GM21825 (cell line): ENCODE measurements at regions not wholly inside any gene's neighbourhood (a gene's known extent, or its start where the extent isn't known, plus 50 kb on each side); places are given as distances from the start of the nearest gene placed in this dataset.
"Not testable (repeated sequence)": the region's sequence is repeated elsewhere in the genome, so short reads cannot be mapped to it uniquely, and the experiment has no call there.

ENCODE experiments used
- ATAC-seq: cut with Tn5 transposase; IDR thresholded peaks from one replicate; pipeline ENCODE4 v1.9.1; 2021; ENCODE audit warnings: mild to moderate bottlenecking, moderate library complexity; ENCODE audit not compliant: unreplicated experiment

- no peak for ATAC-seq
These were observed 561.9 kb upstream of the ID2 start for GRCh38 chr2:8119782-8120505.

- no peak for ATAC-seq
These were observed 561.4 kb upstream of the ID2 start for GRCh38 chr2:8120506-8120860.

DNA sequence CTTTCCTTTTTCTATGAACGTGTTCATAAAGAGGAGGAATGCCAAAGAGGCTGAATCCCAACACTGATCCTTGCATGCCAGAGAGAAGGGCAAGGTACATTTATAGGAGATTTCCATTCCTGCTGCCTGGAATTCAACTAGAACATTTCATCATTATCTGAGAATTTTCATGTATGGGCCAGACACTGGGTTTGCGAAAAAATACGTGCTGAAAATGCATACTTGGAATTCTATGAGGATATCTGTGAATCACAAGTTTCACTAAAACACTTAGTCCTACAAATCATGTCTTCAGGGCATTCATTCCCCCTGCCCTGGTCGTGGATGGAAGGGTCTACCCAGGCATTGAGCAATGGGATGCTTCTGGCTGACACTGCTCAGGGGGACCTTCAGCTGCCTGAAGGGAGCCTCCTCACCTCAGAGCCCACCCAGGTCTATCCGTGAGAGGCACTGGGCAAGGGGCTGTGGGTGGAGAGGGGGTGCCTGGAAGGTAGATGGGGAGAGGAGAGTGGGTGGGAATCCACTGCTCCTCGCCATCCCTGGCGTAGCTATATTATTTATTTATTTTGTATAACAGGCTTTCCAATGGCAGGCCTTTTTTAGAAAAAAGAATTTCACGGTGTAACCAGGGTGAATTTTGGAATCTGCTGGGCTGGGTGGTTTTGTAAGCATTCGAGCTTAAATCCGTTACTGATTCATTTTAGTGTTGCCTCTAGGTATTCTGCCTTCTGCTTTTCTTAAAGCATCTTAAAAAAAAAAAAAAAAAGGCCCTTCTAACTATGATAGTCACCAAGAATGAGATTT is 560.6 kb upstream of the ID2 start:
- no peak for ATAC-seq

- no peak for ATAC-seq
These were observed 559.9 kb upstream of the ID2 start for GRCh38 chr2:8121826-8122513.

DNA sequence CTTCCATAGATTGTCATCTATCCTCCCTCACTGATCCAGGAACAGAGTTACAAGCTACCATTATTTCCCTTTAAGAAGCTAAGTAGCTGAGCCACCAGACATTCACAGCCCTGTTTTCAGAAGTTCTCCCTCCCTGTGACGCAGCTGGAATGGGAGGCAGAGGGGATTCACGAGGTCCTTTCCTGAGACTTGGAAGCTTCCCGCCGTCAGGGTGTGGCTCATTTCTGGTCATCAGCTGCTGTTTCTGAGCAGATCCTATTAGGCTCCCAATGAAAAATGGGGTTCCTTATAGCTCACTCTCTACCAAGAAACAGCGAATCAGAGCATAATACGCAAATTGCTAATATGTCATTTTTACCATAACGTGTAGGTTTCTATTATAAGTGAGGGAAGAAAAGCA is 559.3 kb upstream of the ID2 start:
- ATAC-seq, result no peak

DNA sequence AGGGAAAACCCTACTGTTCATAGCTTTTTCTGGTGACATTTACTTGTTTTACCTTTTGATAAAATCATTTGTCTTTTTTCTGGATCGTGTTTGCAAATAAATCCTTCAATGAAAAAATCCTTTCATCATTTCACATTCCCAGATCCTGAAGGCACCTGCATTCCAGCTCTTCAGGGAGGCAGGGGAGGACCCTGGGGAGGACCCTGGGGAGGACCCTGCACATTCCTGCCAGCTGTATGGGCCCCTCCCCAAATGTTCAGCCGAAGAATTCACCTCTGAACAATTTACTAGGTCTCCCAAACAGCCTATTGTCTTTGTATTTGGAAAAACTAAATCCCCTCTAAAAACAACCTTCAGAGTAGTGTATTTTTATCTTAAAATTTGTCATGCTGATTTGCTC is 558.4 kb upstream of the ID2 start:
- no peak for ATAC-seq

GRCh38 chr2:8125741-8126711 is 555.8 kb upstream of the ID2 start:
- no peak for ATAC-seq

- ATAC-seq, result no peak
These were observed 555.1 kb upstream of the ID2 start for GRCh38 chr2:8126783-8127182.

DNA sequence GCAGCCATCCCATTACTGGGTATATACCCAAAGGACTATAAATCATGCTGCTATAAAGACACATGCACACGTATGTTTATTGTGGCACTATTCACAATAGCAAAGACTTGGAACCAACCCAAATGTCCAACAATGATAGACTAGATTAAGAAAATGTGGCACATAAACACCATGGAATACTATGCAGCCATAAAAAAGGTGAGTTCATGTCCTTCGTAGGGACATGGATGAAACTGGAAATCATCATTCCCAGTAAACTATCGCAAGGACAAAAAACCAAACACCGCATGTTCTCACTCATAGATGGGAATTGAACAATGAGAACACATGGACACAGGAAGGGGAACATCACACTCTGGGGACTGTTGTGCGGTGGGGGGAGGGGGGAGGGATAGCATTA is 550.4 kb upstream of the ID2 start:
- ATAC-seq, result not testable (repeated sequence)

- ATAC-seq, result no peak
These were observed 549.5 kb upstream of the ID2 start for GRCh38 chr2:8132351-8132831.

DNA sequence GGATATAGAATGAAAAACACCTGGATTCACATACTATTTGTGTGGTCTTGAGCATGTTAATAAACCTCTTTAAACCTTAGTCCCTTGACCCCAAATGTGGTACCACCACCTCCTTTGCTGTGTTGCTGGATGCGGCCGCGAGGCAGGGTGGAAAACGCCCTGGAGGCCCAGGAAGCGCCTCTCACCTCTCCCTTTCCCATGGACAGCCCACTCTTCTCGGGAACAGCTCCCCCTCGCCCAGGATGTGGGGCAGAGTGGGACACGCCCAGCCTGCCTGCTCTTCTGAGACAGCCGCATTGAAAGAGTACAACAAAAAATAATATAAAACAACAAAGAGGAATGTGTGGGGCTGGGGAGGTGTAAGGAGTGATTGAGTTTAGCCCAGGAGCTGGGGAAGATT is 549.0 kb upstream of the ID2 start:
- no peak for ATAC-seq

GRCh38 chr2:8133363-8133762 is 548.5 kb upstream of the ID2 start:
- ATAC-seq, result no peak

DNA sequence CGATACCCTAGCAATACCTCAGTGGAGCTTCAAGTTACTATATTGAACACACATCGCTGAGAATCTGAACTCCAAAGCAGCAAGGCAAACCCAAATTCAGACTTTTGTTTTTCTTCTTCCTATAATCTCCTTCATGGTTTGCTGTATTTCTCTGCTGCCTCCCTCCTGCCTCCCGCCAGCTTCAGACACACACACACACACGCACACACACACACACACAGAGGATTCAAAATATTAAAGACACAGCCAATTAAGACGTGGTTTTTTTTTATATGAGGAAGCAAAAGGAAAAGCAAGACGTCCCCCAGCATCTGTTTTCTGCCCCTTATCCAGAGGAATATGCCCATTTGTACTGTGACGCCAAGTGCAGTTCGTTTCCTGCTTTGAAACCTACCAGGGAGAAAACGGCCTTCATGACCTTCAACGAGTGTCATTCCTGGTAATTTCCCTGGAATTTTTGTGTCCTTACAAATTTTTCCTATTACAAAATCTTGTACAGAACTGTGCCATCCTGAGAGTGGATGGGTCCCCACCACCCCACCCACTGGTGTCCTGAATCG is 547.9 kb upstream of the ID2 start:
- no peak for ATAC-seq

- ATAC-seq, result no peak
These were observed 547.4 kb upstream of the ID2 start for GRCh38 chr2:8134473-8134932.

- no peak for ATAC-seq
These were observed 546.7 kb upstream of the ID2 start for GRCh38 chr2:8134985-8135682.

DNA sequence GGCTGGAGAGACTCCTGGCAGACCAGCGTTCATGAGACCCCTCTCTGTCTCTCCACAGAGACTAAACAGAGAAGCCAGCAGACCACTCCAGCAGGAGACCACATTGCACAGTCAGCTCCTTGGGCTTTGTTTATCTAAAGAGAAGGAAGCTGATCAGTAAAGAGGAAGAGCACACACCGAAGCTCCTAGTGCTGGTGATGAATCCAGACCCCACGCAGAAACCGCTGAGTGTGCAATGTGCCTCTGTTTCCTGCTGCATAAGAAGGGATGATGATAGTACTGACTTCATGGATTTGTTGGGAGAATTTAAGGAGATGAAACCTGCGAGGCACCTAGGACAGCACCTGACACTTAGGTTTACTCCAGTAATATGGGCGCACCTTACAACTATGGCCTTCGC is 544.1 kb upstream of the ID2 start:
- ATAC-seq, result no peak

DNA sequence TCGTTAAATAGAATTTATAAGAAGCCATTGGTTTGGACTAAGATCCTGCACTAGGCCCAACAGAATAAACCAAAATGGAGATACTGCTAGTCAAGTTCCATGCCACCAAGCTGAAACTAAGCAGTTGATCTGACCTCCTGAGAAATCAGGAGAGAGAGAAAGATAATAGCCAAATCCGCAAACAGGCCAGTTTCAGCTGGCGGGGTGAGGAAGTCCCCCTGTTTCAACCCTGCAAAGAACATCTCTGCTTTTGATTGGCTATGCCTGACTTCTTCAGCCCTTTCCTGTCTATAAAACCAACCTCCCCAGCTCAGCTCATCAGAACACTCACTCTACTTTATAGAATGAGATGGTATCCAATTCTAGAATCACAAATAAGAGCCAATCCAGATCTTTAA is 543.3 kb upstream of the ID2 start:
- ATAC-seq, result no peak

GRCh38 chr2:8138923-8139667 is 542.8 kb upstream of the ID2 start:
- ATAC-seq, result no peak

GRCh38 chr2:8139668-8140200 is 542.1 kb upstream of the ID2 start:
- no peak for ATAC-seq
